ENCODE measurements at regions not wholly inside any gene's neighbourhood (a gene's known extent, or its start where the extent isn't known, plus 50 kb on each side); places are given as distances from the start of the nearest gene placed in this dataset.

DNA sequence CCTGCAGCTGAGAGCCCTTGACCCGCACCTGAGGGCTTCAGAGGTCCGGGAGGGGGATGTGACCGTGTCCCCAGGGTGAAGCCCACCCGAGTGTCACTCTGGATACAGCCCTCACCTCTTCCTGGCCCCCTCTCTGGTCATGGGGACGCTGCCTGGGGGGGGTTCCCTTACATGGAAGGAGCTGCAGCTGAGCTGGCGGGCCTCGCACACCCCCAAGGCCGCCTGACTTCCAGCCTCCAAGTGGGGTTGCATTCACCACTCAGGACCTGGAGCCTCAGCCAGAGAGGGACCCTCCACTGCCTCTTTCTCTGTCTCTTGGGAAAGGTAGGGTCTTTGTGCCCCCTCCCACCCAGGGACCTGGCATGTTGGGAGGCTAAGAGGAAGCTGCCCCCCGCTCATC lies 284.6 kb downstream of the SEC14L1 start:
- TF ChIP-seq, protein P1, sequence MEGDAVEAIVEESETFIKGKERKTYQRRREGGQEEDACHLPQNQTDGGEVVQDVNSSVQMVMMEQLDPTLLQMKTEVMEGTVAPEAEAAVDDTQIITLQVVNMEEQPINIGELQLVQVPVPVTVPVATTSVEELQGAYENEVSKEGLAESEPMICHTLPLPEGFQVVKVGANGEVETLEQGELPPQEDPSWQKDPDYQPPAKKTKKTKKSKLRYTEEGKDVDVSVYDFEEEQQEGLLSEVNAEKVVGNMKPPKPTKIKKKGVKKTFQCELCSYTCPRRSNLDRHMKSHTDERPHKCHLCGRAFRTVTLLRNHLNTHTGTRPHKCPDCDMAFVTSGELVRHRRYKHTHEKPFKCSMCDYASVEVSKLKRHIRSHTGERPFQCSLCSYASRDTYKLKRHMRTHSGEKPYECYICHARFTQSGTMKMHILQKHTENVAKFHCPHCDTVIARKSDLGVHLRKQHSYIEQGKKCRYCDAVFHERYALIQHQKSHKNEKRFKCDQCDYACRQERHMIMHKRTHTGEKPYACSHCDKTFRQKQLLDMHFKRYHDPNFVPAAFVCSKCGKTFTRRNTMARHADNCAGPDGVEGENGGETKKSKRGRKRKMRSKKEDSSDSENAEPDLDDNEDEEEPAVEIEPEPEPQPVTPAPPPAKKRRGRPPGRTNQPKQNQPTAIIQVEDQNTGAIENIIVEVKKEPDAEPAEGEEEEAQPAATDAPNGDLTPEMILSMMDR (conservative IDR thresholded peaks at IDR 0.05), result no peak
- no peak for TF ChIP-seq EZH2 (IDR thresholded peaks at IDR 0.05; ENCODE audit: low read depth)
